AG04450 (cell line): ENCODE measurements at regions not wholly inside any gene's neighbourhood (a gene's known extent, or its start where the extent isn't known, plus 50 kb on each side); places are given as distances from the start of the nearest gene placed in this dataset.

ENCODE experiments used
- CTCF ChIA-PET: fragments of 300-600, 350-600 bp; formaldehyde crosslinking; extraction: SDS; loops from one replicate; lab custom pipeline; 2022; ENCODE audit warnings: antibody characterized with exemption, inconsistent platforms; lab: Charles Lee
- POLR2A ChIA-PET: fragments of 350-600 bp; formaldehyde crosslinking; extraction: SDS; loops from one replicate; lab custom pipeline; 2021; ENCODE audit warnings: antibody characterized with exemption, inconsistent platforms; lab: Yijun Ruan, JAX
- DNase-seq: peaks from one replicate; pipeline ENCODE4 v3.0.0-alpha.2; 2011; ENCODE audit warnings: low read depth, low spot score
- H3K27ac ChIP-seq: one replicate; pipeline ENCODE4 v1.5.1; 2012; ENCODE audit warnings: low read depth, low read length, control low read depth
- H3K27me3 ChIP-seq: one replicate; pipeline ENCODE4 v1.6.0; 2012; ENCODE audit warnings: low read length; ENCODE audit not compliant: control insufficient read depth, insufficient read depth
- H3K4me3 ChIP-seq: 2 replicates; pipeline ENCODE4 v1.5.1; 2011; ENCODE audit warnings: mild to moderate bottlenecking, low read depth, low read length, control low read depth
- H3K9me3 ChIP-seq: 2 replicates; pipeline ENCODE4 v1.5.1; 2012; ENCODE audit warnings: low read length; ENCODE audit not compliant: control insufficient read depth, insufficient read depth
- CTCF ChIP-seq: IDR thresholded peaks from 2 replicates; pipeline ENCODE4 v1.5.1; 2011; ENCODE audit warnings: low read depth, low read length, control low read depth, inconsistent platforms

GRCh38 chr9:16213781-16214515 lies 656.5 kb downstream of the BNC2 start:
- CTCF ChIA-PET = interaction anchor here (0.7 to 1.1 kb wide), 2 partner anchors 10 to 41 kb away, joined by 3 read pairs; no protein-coding TSS in a partner anchor
- POLR2A ChIA-PET = interaction anchor here (0.5 to 1.4 kb wide), 4 partner anchors 11 to 200 kb away, joined by 3 to 23 read pairs (median 4); no protein-coding TSS in a partner anchor
- H3K27ac ChIP-seq = peak overlapping the region; percentile 75

GRCh38 chr9:16214677-16215352 lies 655.7 kb downstream of the BNC2 start:
- no peak for DNase-seq
- TF ChIP-seq CTCF = no peak
- H3K27ac ChIP-seq = peak overlapping the region; percentile 75
- ChIA-PET POLR2A (interaction anchor here (0.5 to 1.4 kb wide), 2 partner anchors 12 to 490 kb away, joined by 4 to 23 read pairs; no protein-coding TSS in a partner anchor), CTCF (no interaction called here)
- peaks cover 3% of the 10 kb centered on the region for H3K27me3 ChIP-seq
- no peak overlapping the region for H3K4me3 ChIP-seq
- H3K9me3 ChIP-seq = peaks cover 4% of the 10 kb centered on the region; the same call in 1 of the 2 replicates

More at GRCh38 chr9:16213781-16214515, 656.5 kb downstream of the BNC2 start:
- peaks cover 3% of the 10 kb centered on the region for H3K27me3 ChIP-seq
- no peak overlapping the region for H3K4me3 ChIP-seq
- TF ChIP-seq CTCF = no peak
- DNase-seq = peak; percentile 95
- peaks cover 4% of the 10 kb centered on the region; the same call in 1 of the 2 replicates for H3K9me3 ChIP-seq

GRCh38 chr9:16215353-16215680 lies 655.2 kb downstream of the BNC2 start:
- no peak overlapping the region for H3K4me3 ChIP-seq
- DNase-seq = no peak
- H3K9me3 ChIP-seq = peaks cover 4% of the 10 kb centered on the region; the same call in 1 of the 2 replicates
- ChIA-PET CTCF (no interaction called here), POLR2A (no interaction called here)
- H3K27me3 ChIP-seq = peaks cover 3% of the 10 kb centered on the region
- TF ChIP-seq CTCF = no peak
- no peak overlapping the region for H3K27ac ChIP-seq

GRCh38 chr9:16217943-16218701 lies 652.3 kb downstream of the BNC2 start:
- TF ChIP-seq CTCF = no peak
- DNase-seq = no peak
- CTCF ChIA-PET = no interaction called here
- POLR2A ChIA-PET = no interaction called here
- Histone ChIP-seq H3K9me3 (peaks cover 4% of the 10 kb centered on the region; the same call in 1 of the 2 replicates), H3K4me3 (no peak overlapping the region), H3K27me3 (peaks cover 3% of the 10 kb centered on the region), H3K27ac (no peak overlapping the region)
